A673 (cell line): ENCODE measurements at regions not wholly inside any gene's neighbourhood (a gene's known extent, or its start where the extent isn't known, plus 50 kb on each side); places are given as distances from the start of the nearest gene placed in this dataset.

ENCODE experiments used
- EZH2 ChIP-seq: fragments of 200-600 bp; sonication (generic); IDR thresholded peaks from 2 replicates; pipeline ENCODE4 v1.6.1; 2017; ENCODE audit warnings: borderline replicate concordance, low read depth, mild to moderate bottlenecking, mixed read lengths, antibody characterized with exemption, low read length; ENCODE audit not compliant: poor library complexity, severe bottlenecking
- TF ChIP-seq, protein P1 (sequence below): fragments of 300-800, 200-600 bp; sonication (generic); conservative IDR thresholded peaks from 2 replicates; pipeline ENCODE4 v1.5.1; 2017; ENCODE audit warnings: low read depth, mild to moderate bottlenecking, antibody characterized with exemption, low read length, moderate library complexity, mixed read lengths

DNA sequence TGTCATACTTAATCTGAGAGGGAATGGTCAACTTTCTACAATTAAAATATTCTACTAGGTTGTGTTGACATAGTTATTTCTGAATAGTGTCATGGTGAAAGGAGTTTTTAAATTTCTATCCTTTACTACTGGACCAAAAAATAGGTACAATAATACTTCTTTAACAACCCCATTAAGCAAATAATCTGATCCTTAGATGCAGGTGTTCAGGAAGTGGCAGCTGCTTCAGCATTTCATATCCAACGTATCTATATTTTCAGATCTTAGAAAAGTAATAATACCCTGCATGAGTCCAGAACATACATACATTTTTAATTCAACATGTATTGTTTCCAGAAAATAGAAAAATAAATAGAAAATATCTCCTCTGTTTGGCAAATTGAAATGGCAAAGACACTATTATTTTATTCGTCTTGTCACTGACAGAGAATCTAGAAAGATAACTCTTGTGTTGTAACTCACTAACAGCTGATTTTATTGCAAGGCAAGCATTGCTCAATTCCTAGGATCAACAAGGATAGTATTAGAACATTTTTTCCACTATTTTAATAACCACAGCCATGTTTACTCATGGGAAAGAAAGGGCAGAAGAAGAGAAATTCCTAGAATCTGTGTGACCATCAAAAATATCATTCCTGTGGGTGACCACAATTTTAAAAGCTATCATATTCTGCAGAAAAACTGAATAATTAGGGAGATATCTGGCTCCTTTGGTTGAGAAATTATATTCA is 159.3 kb upstream of the CNTNAP2 start:
- TF ChIP-seq, protein P1, sequence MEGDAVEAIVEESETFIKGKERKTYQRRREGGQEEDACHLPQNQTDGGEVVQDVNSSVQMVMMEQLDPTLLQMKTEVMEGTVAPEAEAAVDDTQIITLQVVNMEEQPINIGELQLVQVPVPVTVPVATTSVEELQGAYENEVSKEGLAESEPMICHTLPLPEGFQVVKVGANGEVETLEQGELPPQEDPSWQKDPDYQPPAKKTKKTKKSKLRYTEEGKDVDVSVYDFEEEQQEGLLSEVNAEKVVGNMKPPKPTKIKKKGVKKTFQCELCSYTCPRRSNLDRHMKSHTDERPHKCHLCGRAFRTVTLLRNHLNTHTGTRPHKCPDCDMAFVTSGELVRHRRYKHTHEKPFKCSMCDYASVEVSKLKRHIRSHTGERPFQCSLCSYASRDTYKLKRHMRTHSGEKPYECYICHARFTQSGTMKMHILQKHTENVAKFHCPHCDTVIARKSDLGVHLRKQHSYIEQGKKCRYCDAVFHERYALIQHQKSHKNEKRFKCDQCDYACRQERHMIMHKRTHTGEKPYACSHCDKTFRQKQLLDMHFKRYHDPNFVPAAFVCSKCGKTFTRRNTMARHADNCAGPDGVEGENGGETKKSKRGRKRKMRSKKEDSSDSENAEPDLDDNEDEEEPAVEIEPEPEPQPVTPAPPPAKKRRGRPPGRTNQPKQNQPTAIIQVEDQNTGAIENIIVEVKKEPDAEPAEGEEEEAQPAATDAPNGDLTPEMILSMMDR = no peak
- no peak for TF ChIP-seq EZH2
